ENCODE measurements at regions not wholly inside any gene's neighbourhood (a gene's known extent, or its start where the extent isn't known, plus 50 kb on each side); places are given as distances from the start of the nearest gene placed in this dataset.
"Not testable (repeated sequence)": the region's sequence is repeated elsewhere in the genome, so short reads cannot be mapped to it uniquely, and the experiment has no call there.

DNA sequence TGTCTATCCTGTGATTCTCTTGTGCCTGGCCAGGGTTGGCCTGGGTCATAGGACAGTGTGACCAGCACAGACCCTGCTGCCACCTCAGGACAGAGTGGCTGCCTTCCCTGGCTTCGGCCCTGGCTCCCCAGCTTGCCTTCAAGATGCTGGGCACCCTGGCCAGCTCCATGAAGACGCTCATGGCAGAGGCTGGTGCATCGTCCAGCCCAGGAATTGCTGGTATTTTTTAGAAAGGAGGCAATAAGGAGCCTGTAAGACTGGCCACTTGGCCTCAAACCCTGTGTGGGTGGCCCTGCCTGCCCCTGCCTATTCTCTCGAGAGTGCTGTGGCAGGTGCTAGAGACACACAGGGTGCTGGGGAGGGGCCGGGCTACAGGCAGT lies 70.4 kb upstream of the ACTRT2 start:
- DNase-seq (ENCODE audit: low read depth), result no peak

DNA sequence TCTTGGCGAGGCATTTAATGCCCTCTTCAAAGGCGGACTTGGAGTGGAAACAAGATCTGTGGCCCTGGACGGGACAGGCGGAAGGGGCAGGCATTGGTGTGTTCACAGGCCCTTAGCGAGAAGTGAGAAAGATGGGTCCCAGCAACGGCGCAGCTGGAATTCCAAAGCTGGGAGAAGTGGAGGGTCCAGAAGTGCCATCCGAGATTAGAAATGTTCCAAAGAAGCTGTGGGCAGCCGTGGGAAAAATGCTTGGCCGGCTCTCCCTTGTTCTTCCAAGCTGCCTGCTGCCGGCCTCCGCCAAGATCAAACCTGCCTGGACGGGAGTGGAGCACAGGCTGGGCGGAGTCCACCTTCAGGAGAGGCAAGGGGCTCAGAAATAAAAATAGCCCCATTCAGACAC lies 69.4 kb upstream of the ACTRT2 start:
- no peak for DNase-seq (ENCODE audit: low read depth)

DNA sequence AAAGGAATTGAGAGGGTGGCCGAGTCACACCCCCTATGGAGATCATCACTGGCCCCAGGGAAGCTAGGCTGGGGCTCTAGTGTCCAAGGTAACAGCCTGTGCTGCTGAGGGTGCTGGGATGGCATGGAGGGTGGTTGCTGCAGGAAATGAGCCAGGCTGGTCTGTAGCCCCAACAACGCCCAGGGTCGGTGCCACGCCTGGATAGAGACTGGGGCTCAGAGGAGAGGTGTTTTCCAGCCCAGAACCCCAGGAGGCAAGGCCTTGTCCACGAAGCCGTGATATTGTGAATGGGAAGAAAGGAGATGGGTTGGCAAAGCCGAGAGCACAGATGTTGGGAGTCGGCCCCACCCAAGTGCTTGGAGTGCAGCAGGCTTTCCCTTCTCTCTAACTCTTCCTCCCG lies 68.9 kb upstream of the ACTRT2 start:
- DNase-seq (ENCODE audit: low read depth), result no peak

DNA sequence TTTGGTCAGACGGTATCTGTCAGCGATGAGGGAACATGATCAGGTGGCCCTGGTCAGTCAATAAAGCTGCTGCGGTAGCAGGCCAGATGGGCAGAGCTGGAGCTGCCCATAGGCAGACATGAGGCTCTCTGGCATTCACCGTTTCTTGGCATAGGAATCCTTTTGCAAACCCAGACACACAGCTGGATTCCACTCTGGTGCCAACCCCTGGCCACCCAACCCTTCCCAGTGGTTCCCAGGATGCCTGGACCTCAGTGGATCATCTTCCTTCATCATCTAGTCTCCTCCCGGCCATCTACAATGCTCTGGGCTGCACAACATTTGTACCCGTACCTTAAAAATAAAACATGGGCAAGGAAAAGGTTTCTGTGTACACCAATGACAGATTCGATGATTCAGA lies 68.3 kb upstream of the ACTRT2 start:
- no peak for DNase-seq (ENCODE audit: low read depth)

DNA sequence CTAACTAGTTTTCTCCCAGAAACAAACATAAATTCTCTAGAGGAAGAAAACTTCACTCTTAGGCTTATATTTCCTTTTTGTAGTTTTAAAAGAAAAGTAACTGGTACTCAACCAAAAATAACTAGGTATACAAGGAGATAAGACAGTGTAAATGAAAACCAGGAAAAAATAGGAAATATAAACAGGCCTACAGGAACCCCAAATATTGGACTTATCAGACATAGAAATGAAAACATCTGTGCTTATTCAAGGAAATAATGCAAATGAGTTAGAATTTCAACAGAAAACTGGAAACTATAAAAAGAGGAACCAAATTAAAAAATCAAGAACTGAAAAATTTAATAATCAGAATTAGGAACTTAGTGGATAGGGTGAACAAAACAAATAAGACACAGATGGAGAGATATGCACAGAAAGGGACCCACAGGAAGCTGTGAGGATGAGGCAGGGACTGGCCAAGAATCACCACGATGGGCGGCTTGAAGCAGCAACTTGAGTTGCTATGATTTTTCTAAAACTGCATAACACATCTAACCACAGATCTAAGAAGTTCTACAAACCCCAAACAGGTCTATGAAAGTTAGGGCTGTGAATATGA lies 67.5 kb upstream of the ACTRT2 start:
- no peak for DNase-seq (ENCODE audit: low read depth)

DNA sequence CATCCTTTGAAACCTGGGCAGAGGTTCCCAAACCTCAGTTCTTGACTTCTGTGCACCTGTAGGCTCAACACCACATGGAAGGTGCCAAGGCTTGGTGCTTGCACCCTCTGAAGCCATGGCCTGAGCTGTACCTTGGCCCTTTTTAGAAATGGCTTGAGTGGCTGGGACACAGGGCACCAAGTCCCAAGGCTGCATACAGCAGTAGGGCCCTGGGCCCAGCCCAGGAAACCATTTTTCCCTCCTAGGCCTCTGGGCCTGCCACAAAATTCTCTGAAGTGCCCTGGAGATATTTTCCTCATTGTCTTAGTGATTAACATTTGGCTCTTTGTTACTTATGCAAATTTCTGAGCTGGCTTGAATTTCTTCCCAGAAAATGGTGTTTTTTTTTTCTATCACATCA lies 65.6 kb upstream of the ACTRT2 start:
- no peak for DNase-seq (ENCODE audit: low read depth)

DNA sequence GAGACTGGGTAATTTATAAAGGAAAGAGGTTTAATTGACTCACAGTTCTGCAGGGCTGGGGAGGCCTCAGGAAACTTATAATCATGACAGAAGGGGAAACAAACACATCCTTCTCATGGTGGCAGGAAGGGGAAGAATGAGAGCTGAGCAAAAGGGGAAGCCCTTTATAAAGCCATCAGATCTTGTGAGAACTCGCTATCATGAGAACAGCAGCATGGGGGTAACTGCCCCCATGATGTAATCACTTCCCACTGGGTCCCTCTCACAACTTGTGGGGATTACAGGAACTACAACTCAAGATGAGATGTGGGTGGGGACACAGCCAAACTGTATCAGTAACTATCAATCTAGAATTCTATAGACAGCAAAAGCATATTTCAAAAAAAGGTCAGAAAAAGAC lies 64.7 kb upstream of the ACTRT2 start:
- DNase-seq (ENCODE audit: low read depth), result no peak

DNA sequence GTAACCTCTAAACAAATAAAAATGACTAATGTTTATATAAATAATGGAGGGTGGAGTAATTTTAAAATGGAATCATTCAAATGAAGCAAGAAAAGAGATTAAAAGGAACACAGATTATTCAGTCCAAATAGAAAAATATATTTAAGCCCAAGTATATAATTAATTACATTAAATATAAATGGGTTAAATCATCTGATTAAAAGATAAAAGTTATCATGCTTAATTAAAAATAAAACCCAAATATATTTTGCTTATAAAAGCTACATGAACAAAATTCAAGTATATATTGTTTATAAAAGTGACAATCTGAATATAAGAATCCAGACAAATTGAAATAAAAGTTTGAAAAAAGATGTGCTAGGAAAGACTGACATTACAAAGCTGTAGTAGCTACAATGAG lies 63.9 kb upstream of the ACTRT2 start:
- DNase-seq (ENCODE audit: low read depth), result no peak

DNA sequence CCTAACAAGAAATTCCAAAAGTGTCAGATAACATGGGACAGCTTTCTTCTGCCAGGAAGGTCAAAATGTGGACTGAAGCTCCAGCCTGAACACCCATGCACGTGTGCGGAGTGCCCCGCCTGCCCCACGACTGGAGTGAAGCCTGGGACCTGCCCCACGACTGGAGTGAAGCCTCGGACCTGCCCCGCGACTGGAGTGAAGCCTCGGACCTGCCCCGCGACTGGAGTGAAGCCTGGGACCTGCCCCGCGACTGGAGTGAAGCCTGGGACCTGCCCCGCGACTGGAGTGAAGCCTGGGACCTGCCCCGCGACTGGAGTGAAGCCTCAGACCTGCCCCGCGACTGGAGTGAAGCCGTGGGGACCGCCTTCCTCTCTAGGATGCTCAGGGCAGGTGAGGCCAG lies 61.4 kb upstream of the ACTRT2 start:
- not testable (repeated sequence) for DNase-seq (ENCODE audit: low read depth)

DNA sequence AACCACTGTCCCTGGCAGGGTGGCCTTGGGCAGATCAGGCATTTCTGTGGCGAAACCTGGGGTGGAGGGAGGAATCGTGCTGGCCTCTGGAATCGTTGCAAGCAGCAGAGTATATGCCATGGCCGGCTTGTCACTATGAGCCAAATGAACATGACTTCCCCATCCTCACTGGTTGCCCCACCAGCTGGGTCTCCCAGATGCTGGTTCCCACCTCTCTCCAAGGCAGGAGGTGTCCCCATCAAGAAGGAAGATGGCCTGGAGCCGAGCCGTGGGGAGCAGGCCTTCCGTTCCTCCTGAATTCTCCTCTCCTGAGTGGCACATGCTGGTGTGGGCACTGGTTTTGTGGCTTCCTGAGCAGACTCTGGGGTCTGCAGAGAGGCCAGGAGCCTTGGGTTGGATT lies 60.2 kb upstream of the ACTRT2 start:
- no peak for DNase-seq (ENCODE audit: low read depth)

DNA sequence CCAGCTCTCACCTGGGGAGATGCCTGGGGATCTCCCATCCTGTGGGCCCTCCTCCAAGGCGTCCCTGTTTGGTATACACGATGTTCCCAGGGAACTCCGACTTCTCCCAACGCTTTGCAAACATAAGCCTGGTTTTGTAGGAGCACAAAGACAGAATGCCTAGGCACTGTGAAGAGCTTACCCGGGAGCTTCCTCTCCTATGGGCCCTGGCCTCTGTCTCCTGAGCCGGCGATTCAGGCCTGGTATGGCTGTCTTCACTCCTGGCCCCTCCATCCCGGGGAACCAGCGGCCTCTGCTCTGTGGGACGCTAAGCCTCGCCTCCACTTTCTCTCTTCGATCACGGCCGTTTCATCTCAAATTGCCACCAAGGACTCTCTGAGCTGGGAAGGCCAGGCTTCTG lies 59.6 kb upstream of the ACTRT2 start:
- no peak for DNase-seq (ENCODE audit: low read depth)

DNA sequence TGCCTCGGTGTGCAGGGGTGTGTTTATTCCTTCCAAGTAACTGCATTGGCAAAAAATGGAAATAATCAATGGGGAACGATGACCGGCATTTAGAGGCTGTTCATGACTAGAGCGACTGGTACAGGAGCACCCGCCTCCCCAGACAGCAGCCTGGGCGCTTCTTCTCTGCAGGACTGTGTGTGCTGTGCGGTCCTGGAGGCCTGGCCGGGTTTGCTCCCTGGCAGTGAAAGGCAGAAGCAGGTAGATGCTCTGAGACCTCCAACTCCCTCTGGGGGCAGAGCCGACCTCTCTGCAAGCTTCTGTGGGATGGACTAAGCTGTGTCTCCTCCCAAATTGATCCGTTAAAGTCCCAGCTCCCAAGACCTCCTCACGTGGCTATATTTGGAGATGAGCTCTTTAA lies 59.2 kb upstream of the ACTRT2 start:
- no peak for DNase-seq (ENCODE audit: low read depth)

DNA sequence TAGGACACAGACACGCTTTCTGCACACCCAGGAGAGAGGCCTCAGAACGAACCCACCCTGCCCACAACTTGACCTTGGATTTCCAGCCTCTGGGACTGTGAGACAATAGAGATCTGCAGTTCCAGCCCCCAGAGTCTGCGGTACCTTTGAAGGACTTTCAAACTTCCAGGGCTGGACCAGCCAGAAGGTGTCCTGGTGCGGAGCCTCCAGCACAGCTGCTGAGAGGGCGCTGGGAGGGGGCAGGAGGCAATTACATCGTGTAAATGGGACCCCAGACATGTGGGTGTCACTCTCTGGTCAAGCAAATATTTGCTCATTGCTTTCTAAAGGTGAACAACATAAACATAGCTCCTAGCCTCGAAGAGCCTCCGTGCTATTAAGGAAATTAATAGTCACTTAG lies 58.7 kb upstream of the ACTRT2 start:
- no peak for DNase-seq (ENCODE audit: low read depth)

DNA sequence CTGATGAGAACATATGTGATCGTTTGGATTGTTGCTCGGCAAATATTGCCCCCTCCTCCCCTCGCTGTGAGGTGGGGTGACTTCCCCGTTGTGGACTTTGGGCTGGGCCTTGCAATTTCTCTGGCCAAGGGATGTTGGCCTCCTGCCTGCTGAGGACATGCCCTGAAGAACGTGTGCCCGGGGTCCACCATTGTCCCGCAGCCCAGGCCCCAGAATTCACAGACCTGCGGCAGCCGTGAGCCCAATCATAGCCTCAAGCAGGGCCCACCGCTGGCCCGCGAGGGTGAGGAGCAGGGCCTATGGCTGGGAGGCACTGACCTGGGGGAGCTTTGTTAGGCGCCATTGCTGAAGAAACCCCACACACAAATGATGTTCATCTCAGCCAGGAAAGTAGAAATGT lies 58.3 kb upstream of the ACTRT2 start:
- DNase-seq (ENCODE audit: low read depth), result no peak

DNA sequence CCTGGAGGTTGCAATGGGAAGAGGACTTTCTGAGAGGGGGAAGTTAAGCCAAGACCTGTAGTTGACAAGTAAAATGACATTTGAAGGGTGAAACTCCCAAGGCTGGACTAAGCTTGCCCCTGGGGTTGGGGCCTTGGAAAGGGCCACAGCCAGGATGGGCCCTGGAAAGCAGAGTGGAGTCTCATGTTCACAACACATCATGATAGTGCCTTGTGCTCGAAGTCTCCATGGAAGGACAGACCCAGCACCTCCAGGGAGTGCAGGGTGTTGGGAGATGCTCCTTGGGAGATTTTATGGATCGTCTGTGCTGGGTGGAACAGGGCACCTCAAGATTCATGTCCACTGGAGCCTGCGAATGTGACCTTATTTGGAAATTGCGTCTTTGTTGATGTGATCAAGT lies 55.6 kb upstream of the ACTRT2 start:
- DNase-seq (ENCODE audit: low read depth), result no peak

DNA sequence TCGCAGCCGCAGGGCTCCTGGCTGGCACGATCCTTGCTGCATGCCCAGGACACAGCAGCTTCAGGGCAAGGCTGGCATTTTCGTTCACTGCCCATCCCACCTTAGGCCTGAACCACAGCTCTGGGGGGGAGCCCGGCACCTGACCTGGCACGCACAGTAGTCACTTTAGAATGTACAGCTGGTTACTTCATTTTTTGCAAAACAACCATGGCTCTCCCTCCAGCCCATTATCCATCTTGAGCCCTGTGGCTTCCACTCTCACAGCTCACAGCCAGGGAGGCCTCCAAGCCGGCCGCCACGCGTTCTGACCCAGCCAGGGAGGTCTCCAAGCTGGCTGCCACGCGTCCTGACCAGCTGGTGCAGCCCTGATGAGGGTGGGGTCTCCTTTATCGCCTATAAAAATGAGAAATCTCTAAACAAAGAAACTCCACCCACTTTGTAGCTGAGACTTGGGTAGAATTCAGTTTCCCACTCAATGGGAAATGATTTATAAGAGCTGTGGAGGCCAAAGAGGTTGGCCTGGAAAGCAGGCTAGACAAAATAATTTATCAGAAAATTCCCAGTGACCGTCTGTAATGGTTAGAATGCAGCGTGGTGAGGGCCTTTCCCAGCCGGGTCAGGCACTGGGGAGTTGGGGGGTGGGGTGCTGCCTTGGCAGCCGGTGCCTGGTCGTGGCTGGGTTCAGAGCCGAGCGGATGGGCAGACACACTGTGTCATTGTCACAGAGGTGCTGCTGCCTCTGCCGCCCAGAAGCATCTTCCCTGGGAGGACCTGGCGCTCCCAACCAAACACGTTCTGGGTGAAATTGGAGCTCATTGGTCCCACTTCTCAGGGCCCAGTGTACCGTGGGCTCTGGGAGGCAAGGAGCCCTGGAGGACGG lies 54.6 kb upstream of the ACTRT2 start:
- no peak for DNase-seq (ENCODE audit: low read depth)

DNA sequence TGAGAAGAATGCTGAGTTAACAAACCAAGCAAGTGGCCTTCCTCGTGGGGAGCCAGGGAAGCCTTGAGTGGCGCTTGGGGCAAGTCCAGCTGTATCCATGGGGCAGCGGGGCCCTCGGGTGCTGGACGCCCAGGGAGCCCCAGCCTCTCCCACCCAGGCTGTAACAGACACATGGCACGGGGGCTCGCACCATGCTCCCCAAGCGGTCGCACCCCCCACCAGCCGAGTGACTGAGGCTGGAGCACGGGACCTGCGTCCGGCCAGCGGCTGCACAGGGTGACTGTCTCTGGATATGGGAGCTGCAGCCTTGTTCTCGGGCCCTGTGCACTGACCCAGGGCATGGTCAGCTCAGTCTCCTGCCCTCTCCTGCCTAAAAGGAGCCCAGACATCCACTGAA lies 53.9 kb upstream of the ACTRT2 start:
- no peak for DNase-seq (ENCODE audit: low read depth)

DNA sequence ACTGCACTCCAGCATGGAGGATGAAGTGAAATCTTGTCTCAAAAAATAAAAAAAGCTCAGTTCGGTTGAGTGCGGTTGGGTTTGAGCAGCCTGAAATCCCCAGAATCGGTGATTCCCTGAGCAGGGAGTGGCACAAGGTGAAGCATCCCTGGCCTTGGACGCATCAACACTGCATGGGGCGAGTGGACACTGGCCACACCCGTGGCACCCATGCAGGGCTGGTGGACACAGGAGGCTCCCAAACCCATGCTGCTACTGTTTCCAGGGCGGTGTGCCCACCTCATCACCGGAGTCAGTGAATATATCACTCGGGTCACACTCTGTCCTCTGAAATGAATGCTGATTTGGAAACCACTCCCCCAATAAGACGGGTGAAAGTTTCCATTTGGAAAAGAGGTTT lies 53.4 kb upstream of the ACTRT2 start:
- DNase-seq (ENCODE audit: low read depth), result no peak

DNA sequence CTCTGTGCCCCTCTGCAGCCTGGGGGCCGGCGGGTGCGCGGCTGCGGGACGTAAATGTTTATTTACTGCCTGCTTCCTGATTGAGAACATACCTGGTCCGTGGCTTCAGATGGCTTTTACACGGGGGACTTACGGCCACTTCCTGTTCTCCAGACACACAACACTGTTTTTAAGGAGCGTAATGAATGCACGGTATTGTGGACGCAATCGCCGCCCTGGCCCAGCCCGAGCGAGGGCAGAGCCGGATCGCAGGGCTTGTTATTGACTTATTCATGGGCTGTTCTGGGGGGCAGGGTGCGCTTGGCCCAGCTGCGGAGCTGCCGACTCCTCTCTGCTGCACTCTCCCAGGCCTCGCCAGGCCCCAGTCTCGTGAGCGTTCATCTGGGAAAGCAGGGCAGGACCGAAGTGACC lies 52.8 kb upstream of the ACTRT2 start:
- no peak for DNase-seq (ENCODE audit: low read depth)

DNA sequence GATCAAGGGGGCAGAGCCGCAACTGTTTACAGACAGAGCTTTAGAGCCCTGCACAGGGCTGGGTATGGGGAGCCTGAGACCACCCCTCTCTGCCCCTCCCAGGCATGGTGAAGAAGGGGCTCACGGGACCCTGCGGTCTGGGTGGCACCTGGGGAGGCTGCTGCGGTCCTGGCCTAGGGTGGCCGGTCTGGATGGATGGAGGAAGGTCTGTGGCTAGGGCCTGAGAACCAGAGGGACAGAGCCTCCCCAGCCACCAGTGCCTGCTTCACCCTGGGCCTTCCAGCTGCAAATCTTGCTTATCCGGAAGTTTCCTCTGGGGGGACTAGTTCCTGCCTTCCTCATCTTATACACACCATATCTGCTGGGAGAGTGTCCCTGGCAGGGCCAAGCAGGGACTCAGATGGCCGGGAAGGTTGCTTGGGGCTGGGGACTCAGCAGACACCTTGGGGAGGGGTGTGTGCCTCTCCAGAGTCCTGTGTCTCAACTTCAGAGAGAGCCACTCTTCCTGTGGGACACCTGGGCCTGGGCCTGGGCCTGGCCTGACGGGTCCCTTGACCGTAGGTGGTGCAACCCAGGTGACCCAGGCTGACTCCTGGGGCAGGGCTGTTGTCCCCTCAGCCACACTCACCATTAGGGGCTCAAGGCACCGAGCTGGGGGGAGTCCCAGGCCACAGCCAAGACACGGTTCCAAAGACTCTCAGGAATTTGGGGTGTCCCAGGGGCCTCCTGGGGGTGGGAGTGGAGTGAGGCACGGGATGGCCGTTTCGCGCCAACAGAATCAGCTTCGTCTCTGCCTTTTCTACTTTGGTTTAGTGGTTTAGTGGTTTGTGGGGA lies 52.0 kb upstream of the ACTRT2 start:
- DNase-seq (ENCODE audit: low read depth), result no peak

DNA sequence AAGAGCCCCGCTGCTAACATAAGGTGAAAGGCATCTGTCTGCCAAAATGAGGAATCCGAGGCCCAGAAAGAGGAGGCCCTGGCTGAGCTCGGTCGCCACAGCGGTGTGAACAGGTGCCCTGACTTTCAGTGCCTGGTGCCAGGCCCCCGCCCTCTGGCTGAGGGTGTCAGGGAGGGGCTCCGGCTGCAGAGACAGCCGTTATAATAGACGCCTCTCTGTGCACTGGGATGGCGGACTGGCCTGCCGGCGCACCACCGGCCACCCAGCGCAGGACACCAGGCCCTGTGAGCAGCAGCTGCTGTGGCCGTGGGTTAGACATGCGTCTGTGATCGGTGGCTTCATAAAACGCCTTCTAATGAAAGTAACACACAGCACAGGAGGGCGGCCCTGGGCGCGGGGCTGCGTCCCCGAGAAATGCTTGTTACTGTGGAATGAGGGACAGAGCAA lies 51.4 kb upstream of the ACTRT2 start:
- no peak for DNase-seq (ENCODE audit: low read depth)

DNA sequence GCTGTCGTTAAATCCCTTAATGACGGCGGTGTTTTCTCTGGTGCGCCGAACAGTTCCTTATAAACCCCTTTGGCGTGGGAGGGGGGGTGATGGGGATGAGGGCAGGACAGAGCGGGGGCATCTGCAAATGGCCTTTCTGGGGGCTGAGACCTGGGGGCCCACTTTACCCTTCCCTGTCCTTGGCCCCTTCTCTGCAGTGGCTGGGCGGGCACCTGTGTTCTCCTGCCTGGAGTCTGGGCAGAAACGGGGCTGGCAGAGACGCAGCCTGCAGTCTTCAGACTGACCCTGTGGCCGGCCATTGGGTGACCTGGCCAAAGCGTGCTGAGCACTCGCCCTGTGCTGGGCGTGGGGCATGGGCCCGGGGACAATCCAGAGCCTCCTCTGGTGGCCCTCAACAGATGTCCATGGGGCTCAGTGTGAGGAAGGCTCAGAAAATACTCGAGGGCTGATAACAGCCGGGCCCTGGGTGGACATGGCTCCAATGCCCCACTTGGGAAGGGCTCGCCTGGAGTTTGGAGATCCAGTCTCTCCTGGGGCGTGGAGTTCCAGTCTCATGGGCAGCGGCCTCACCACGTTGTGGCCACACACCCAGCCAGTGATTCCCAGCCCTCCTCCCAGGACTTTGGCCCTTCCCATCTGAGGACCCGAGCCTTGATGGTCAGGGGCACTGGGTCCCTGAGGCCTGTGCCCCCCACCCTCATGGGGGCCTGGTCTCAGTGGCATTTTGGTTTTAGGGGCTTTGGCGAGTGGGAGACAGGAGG lies 50.8 kb upstream of the ACTRT2 start:
- no peak for DNase-seq (ENCODE audit: low read depth)
